LNCAP (cell line): ENCODE measurements at regions not wholly inside any gene's neighbourhood (a gene's known extent, or its start where the extent isn't known, plus 50 kb on each side); places are given as distances from the start of the nearest gene placed in this dataset.

ENCODE experiments used
- CTCF ChIP-seq: fragments of 450-650 bp; IDR thresholded peaks from 2 replicates; pipeline ENCODE4 v1.5.1; 2017; ENCODE audit warnings: mild to moderate bottlenecking

DNA sequence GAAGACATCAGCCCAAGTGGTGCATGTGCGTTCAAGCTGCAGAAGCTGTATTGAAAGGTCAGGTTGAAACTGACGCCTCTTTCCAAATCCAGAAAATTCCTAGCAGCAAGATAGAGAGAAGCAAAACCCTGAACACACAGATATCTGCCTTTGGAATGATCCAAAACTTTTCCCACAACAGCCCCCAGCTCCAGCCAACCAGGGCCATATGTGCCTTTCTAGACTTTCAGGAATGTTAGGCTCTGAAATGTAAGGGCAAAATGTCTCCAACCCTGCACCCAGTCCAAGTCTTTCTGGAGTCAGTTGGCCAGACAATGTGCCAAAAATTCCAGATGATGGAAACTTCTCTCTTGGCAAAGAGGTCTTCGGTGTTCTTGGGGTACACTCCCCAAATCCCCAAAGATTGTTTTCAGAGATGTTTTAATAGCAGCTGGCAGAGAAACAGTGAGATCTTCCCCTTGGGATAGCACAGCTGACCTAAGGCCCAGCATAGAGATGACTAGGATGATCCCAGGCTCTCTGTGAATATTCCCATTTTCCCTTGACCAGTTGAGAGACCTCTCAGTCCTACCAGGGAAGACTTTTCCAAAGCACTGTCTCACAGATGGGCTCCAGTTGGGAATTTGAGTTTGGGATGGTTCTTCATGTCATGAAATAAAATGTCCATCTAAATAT is 440.4 kb upstream of the CD180 start:
- TF ChIP-seq CTCF: no peak

- no peak for TF ChIP-seq CTCF
Measured at GRCh38 chr5:67636091-67636490, 439.5 kb upstream of the CD180 start.

- no peak for TF ChIP-seq CTCF
Measured at GRCh38 chr5:67623078-67623477, 426.5 kb upstream of the CD180 start.

DNA sequence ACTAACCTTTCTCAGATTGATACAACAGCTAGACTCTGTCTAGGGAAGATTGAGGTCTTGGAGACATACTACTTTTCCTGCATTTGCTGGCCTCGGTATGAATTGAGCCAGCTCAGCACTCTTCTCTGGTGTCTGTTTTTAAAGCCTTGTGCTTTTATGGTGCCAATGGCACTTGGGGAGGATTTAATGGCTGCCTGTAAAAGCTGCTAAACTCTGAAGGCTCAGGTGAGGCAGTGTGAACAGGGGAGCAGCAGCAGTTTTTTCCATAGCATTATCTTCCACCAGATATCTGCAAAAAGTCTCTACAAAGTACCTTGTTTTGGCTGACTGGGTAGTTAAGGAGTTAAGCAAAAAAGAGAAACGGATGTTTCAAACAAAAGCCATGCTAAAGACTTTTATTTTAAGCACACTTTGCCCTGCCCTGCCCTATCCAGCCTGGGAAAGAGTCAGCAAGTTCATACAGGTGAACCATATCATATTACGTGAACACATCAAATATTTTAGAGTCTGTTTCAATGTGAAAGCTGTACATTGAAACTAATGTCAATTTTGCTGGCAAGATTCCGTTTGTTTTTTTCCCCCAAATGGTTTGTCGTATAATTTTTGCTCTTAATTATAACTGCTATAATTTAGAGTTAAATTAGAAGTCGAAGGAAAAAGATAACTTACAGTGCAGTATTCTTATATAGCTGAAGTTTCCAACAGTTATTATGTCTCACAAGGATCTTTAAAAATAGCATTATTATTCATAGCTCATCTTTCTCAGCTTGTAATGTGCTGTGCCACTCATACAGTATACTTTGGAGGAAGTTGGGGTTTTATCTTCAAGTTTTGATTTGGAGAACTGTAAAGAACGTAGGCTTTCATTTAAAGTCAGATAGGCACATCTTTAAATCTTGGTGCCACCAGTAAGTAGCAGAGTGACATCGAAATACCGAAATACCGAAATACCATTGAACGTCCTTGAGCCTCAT is 424.1 kb upstream of the CD180 start:
- TF ChIP-seq CTCF: no peak

- TF ChIP-seq CTCF: no peak
Measured at GRCh38 chr5:67619636-67620035, 423.0 kb upstream of the CD180 start.

GRCh38 chr5:67619235-67619634 is 422.6 kb upstream of the CD180 start:
- no peak for TF ChIP-seq CTCF

DNA sequence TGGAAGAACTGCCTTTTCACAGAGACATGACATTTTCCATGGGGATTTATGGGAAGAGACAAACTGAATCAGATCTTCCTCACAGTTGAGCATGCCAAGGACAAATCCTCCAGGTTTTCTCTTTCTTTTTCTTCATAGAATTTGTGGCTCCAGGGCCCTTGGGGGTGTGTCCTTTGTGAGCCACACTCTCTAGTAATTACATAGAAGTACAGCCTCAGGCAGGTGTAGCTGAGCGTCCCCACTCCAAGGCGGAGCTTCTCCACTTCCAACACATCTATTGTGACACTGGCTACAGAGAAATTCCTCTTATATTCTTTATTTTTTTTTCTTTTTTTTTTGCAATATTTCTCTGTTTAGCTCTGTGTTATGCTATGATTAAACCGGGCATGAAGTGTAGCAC is 420.5 kb upstream of the CD180 start:
- no peak for TF ChIP-seq CTCF
